HG02870 (cell line): ENCODE measurements at regions not wholly inside any gene's neighbourhood (a gene's known extent, or its start where the extent isn't known, plus 50 kb on each side); places are given as distances from the start of the nearest gene placed in this dataset.
"Not testable (repeated sequence)": the region's sequence is repeated elsewhere in the genome, so short reads cannot be mapped to it uniquely, and the experiment has no call there.

Experiments
- ATAC-seq: cut with Tn5 transposase; IDR thresholded peaks from one replicate; pipeline ENCODE4 v1.9.1; 2021; ENCODE audit warnings: mild to moderate bottlenecking, moderate library complexity; ENCODE audit not compliant: unreplicated experiment

DNA sequence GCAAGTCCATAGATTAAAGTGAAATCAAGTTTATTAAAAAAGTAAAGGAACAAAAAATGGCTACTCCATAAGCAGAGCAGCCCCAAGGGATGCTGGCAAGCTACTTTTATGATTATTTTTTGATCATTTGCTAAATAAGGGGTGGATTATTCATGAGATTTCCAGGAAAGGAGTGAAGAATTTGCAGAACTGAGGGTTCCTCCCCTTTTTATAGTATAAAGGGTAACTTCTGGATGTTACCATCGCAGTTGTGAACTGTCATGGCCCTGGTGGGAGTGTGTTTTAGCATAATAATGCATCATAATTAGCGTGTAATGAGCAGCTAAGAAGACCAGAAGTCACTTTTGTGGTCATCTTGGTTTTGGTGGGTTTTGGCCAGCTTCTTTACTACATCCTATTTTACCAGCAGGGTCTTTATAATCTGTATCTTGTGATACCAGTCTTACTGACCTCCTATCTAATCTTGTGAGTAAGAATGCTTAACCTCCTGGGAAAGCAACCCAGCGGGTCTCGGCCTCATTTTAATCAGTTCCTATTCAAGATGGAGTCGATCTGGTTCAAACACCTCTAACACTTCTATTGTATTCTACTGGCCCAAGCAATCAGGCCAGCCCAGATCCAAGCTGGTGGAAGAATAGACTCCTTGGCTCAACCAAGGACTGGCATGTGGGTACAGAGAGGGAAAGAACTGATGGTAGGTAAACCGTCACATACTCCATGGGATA is 87.9 kb upstream of the NPSR1 start:
- no peak for ATAC-seq

DNA sequence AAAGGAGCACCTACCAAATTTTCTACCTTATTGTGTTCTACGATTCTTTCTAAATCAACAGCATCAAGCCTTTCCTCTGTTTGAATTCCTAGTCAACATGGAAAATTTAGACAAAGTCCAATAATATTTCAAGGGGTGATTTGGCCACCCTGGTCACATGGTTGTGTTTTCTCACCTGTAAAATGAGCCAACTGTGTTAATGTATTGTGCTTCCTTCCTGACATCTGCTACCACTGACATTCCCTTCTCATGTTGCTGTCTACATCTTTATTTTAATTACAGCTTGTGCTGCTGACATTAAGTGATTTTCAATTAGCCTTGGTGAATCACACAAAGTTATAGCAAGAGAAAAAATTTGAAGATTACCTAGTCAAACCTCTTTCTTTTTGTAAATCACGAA is 83.0 kb upstream of the NPSR1 start:
- no peak for ATAC-seq

DNA sequence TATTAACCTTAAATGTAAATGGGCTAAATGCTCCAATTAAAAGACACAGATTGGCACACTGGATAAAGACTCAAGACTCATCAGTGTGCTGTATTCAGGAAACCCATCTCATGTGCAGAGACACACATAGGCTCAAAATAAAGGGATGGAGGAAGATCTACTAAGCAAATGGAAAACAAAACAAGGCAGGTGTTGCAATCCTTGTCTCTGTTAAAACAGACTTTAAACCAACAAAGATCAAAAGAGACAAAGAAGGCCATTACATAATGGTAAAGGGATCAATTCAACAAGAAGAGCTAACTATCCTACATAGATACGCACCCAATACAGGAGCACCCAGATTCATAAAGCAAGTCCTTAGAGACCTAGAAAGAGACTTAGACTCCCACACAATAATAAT is 80.1 kb upstream of the NPSR1 start:
- not testable (repeated sequence) for ATAC-seq

DNA sequence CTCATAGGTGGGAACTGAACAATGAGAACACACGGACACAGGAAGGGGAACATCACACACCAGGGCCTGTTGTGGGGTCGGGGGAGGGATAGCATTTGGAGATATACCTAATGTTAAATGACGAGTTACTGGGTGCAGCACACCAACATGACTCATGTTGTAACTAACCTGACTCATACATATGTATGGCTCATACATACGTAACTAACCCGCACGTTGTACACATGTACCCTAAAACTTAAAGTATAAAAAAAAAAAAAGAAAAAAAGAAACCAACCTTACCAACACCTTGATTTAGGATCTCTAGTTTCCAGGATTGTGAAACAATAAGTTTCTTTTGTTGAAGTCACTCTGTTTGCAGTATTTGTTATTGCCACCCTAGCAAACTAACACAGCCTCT is 76.3 kb upstream of the NPSR1 start:
- ATAC-seq: not testable (repeated sequence)

DNA sequence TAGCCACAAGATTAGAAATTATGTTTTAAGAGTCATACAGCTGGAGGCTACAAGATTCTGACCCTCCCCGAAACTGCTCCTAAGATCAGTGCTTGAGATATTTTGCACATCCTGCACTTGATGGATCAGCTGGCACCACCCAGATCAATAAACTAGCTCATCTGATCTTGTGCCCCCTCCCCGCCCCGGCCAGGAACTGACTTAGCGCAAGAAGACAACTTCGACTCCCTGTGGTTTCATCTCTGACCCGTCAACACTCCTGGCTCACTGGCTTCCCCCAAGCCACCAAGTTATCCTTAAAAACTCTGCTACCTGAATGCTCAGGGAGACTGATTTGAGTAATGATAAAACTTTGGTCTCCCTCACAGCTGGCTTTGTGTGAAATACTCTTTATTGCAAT is 73.5 kb upstream of the NPSR1 start:
- no peak for ATAC-seq

DNA sequence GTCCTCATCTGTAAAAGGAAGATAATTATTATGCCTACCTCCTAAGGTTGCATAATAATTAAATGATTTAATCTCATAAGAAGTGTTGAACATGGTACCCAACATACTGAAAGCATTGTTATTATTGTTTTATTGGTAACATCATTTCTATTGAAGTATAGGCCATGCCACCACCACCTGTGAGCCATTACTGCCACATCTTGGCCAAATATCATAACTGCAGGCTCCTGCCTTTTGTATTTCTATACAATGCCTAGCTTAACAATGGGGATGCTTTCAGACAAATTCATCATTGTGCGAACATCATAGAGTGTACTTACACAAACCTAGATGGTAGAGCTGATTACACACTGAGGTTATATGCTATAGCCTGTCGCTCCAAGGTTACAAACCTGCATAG is 61.1 kb upstream of the NPSR1 start:
- ATAC-seq: no peak

DNA sequence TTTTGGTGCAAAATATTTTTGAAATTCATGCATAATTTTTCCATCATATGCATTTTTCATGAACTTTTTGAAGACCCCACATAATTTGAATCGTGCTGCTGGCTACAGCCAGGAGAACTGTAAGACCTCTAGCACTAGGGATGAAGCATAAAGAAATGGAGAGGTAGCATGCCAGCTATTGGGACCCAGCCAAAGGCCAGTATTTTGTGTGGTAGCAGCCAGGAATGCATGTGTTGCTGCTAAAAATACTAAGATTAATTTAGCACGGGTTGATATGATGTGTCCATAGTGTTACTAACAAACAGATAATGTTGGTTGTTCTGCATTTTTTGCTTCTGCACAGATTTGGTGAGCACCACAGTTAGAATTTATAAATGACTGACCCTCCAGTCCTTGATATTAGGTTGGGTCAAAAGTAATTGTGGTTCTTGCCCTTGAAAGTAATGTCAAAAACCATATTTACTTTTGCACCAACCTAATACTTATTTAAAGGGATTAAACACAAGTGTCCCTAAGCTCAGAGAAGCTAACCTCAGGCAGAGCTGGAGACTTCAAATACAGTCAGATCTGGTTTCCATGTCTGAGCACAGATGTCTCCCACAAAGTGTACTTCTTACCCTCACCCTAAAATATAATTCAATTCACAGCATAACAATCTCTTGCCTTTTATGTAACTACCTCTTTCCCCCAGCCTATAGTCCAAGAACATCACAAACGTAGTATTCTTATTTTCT is 54.1 kb upstream of the NPSR1 start:
- ATAC-seq: no peak
